ENCODE measurements at regions not wholly inside any gene's neighbourhood (a gene's known extent, or its start where the extent isn't known, plus 50 kb on each side); places are given as distances from the start of the nearest gene placed in this dataset.

DNA sequence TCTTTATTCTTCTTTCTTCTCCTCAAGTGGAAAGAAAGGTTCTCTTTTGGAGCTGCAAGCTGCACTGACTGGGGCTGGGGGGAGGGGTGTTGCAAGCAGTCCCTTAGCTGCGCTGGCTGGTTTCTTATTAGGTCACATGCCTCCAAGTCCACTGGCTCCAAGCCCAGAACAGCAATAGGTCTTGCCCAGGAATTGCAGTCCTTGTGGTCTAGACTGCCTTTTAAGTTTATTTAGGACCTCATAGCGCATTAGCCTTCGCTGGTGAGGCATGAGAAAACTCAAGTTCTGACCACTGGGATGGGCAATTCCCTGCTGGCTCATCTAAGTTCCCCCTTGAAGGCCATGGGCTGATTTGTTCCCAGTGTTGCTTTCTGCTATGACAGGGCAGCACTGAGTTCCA is 138.6 kb upstream of the SCN7A start:
- Histone ChIP-seq H3K36me3 (replicated peaks; ENCODE audit: low read depth, low read length) (no peaks in the 10 kb centered on the region), H3K27me3 (ENCODE audit: low read depth, low read length) (no peaks in the 10 kb centered on the region), H3K79me2 (ENCODE audit: low read length) (no peaks in the 10 kb centered on the region), H4K20me1 (ENCODE audit: insufficient read depth, low read length) (no peaks in the 10 kb centered on the region), H2AFZ (ENCODE audit: low read depth, low read length) (no peak overlapping the region), H3K4me1 (ENCODE audit: low read length) (no peaks in the 10 kb centered on the region), H3K9ac (ENCODE audit: low read length) (no peak overlapping the region), H3K4me3 (ENCODE audit: low read length) (no peak overlapping the region), H3K4me2 (ENCODE audit: low read length) (no peak overlapping the region), H3K27ac (ENCODE audit: low read length) (no peak overlapping the region), H3K9me3 (ENCODE audit: insufficient read depth, low read length) (no peaks in the 10 kb centered on the region)
- TF ChIP-seq, protein P1, sequence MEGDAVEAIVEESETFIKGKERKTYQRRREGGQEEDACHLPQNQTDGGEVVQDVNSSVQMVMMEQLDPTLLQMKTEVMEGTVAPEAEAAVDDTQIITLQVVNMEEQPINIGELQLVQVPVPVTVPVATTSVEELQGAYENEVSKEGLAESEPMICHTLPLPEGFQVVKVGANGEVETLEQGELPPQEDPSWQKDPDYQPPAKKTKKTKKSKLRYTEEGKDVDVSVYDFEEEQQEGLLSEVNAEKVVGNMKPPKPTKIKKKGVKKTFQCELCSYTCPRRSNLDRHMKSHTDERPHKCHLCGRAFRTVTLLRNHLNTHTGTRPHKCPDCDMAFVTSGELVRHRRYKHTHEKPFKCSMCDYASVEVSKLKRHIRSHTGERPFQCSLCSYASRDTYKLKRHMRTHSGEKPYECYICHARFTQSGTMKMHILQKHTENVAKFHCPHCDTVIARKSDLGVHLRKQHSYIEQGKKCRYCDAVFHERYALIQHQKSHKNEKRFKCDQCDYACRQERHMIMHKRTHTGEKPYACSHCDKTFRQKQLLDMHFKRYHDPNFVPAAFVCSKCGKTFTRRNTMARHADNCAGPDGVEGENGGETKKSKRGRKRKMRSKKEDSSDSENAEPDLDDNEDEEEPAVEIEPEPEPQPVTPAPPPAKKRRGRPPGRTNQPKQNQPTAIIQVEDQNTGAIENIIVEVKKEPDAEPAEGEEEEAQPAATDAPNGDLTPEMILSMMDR (IDR thresholded peaks at IDR 0.05; ENCODE audit: low read depth, low read length): no peak
- TF ChIP-seq EZH2phosphoT487 (IDR thresholded peaks at IDR 0.05; ENCODE audit: low read depth): no peak

DNA sequence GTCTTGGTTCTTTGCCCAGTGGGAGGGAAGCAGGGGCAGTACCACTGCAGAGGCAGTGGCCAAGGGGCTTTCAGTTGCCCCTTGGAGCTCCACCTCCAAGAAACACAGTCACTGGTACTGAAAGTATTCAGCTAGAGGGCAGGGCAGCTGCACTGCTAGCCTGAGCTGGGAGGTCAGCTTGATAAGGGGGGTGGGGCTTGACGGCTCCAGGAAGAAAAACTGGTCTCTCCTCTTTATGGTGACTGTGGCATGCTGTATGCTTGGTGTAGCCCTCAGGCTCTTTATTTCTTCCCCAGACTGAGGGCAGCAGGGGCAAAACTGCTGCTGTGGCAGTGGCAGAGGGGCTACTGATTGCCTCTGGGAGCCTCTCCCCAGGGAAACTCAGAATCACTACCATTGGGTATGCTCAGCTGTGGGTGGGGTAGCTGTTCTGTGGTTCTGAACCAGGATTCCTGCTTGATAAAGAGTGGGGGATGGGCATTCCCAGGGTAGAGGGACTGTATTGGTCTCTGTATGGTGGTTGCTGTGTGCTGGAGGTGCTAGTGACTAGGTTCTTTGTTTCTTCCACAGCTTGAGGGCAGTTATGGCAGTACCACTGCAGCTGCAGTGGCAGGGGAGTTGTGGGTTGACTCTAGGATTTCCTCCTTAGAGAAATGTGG is 134.6 kb upstream of the SCN7A start:
- H3K4me2 ChIP-seq (ENCODE audit: low read length): no peak overlapping the region
- no peak overlapping the region for H3K27ac ChIP-seq (ENCODE audit: low read length)
- H3K36me3 ChIP-seq (replicated peaks; ENCODE audit: low read depth, low read length): no peaks in the 10 kb centered on the region
- H2AFZ ChIP-seq (ENCODE audit: low read depth, low read length): no peak overlapping the region
- H4K20me1 ChIP-seq (ENCODE audit: insufficient read depth, low read length): no peaks in the 10 kb centered on the region
- no peaks in the 10 kb centered on the region for H3K9me3 ChIP-seq (ENCODE audit: insufficient read depth, low read length)
- no peak overlapping the region for H3K9ac ChIP-seq (ENCODE audit: low read length)
- no peak overlapping the region for H3K4me3 ChIP-seq (ENCODE audit: low read length)
- no peaks in the 10 kb centered on the region for H3K4me1 ChIP-seq (ENCODE audit: low read length)
- no peak for TF ChIP-seq EZH2phosphoT487 (IDR thresholded peaks at IDR 0.05; ENCODE audit: low read depth)
- TF ChIP-seq, protein P1 (IDR thresholded peaks at IDR 0.05; ENCODE audit: low read depth, low read length): no peak
- no peaks in the 10 kb centered on the region for H3K79me2 ChIP-seq (ENCODE audit: low read length)
- no peaks in the 10 kb centered on the region for H3K27me3 ChIP-seq (ENCODE audit: low read depth, low read length)

DNA sequence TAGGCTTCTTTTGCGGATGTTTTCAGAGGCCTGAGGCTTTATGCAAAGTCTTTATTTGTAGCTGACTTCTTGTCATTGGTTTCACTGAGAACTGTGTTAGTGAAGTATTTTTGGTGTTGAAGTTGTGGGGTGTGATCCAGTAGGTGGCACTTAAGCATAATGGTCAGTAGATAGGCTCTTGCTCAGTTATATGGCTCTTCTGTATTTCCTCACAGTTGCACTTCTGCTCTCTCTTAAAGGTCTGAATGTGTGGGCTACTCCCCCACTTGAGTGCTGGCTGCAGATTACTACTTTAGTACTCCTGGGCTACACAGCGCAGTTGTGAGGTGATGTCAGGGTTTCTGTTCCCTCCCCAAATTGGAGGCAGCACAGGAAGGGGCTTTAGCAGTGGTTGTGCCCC is 133.8 kb upstream of the SCN7A start:
- Histone ChIP-seq H4K20me1 (ENCODE audit: insufficient read depth, low read length) (no peaks in the 10 kb centered on the region), H3K9ac (ENCODE audit: low read length) (no peak overlapping the region), H3K79me2 (ENCODE audit: low read length) (no peaks in the 10 kb centered on the region), H3K36me3 (replicated peaks; ENCODE audit: low read depth, low read length) (no peaks in the 10 kb centered on the region), H3K4me1 (ENCODE audit: low read length) (no peaks in the 10 kb centered on the region), H3K4me2 (ENCODE audit: low read length) (no peak overlapping the region), H3K27me3 (ENCODE audit: low read depth, low read length) (no peaks in the 10 kb centered on the region), H3K9me3 (ENCODE audit: insufficient read depth, low read length) (no peaks in the 10 kb centered on the region), H3K27ac (ENCODE audit: low read length) (no peak overlapping the region), H3K4me3 (ENCODE audit: low read length) (no peak overlapping the region), H2AFZ (ENCODE audit: low read depth, low read length) (no peak overlapping the region)
- TF ChIP-seq EZH2phosphoT487 (IDR thresholded peaks at IDR 0.05; ENCODE audit: low read depth): no peak
- TF ChIP-seq, protein P1 (IDR thresholded peaks at IDR 0.05; ENCODE audit: low read depth, low read length): peak; percentile 19; the same call in 1 of the 2 replicates

DNA sequence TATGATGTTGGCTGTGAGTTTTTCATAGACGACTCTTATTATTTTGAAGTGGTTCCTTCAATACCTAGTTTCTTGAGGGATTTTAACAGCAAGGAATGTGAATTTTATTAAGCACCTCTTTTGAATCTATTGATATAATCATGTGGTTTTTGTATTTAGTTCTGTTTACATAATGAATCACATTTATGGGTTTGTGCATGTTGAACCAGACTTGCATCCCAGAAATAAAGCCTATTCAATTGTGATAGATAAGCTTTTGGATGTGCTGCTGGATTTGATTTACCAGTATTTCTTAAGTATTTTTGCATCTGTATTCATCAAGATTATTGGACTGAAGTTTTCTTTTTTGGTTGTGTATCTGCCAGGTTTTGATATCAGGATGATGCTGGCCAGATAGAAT is 131.6 kb upstream of the SCN7A start:
- Histone ChIP-seq H3K79me2 (ENCODE audit: low read length) (no peaks in the 10 kb centered on the region), H3K9me3 (ENCODE audit: insufficient read depth, low read length) (no peaks in the 10 kb centered on the region), H3K36me3 (replicated peaks; ENCODE audit: low read depth, low read length) (no peaks in the 10 kb centered on the region), H4K20me1 (ENCODE audit: insufficient read depth, low read length) (no peaks in the 10 kb centered on the region), H3K27ac (ENCODE audit: low read length) (no peak overlapping the region), H3K27me3 (ENCODE audit: low read depth, low read length) (no peaks in the 10 kb centered on the region), H2AFZ (ENCODE audit: low read depth, low read length) (no peak overlapping the region), H3K9ac (ENCODE audit: low read length) (no peak overlapping the region), H3K4me2 (ENCODE audit: low read length) (no peak overlapping the region), H3K4me1 (ENCODE audit: low read length) (no peaks in the 10 kb centered on the region), H3K4me3 (ENCODE audit: low read length) (no peak overlapping the region)
- no peak for TF ChIP-seq EZH2phosphoT487 (IDR thresholded peaks at IDR 0.05; ENCODE audit: low read depth)
- TF ChIP-seq, protein P1 (IDR thresholded peaks at IDR 0.05; ENCODE audit: low read depth, low read length): no peak

Data from OCI-LY3 (cell line).